Psoas muscle (tissue), 7 donors: ENCODE measurements at regions not wholly inside any gene's neighbourhood (a gene's known extent, or its start where the extent isn't known, plus 50 kb on each side); places are given as distances from the start of the nearest gene placed in this dataset.

Experiments
- ATAC-seq, 4 donors: fragments of 200-7000 bp; cut with Tn5 transposase; one replicate each; pipeline ENCODE4 v1.9.1; 2020; ENCODE audit warnings: moderate library complexity in 3 of 4, mild to moderate bottlenecking in 2 of 4
- DNase-seq, 2 donors: peaks; one replicate each; pipeline ENCODE4 v3.0.0-alpha.2; 2020
- H3K27ac ChIP-seq: fragments of 200-600 bp; one replicate; pipeline ENCODE4 v1.8.0; 2022
- H3K27me3 ChIP-seq, 3 donors: fragments of 200-600 bp in 1 of 3; one replicate each; pipeline versions ENCODE4 v1.6.1 to v1.8.0; 2013 to 2022; ENCODE audit warnings: low read length in 2 of 3, mild to moderate bottlenecking in 2 of 3, moderate library complexity in 1 of 3; ENCODE audit not compliant: insufficient read depth in 3 of 3
- H3K36me3 ChIP-seq, 2 donors: fragments of 200-600 bp in 1 of 2; one replicate each; pipeline versions ENCODE4 v1.6.1 to v1.8.0; 2013 to 2022; ENCODE audit warnings: low read depth in 1 of 2, mild to moderate bottlenecking in 1 of 2, moderate library complexity in 1 of 2; ENCODE audit not compliant: insufficient read depth in 1 of 2
- H3K4me1 ChIP-seq: fragments of 200-600 bp; one replicate; pipeline ENCODE4 v1.8.0; 2022
- H3K4me3 ChIP-seq: fragments of 200-600 bp; one replicate; pipeline ENCODE4 v1.8.0; 2022; ENCODE audit warnings: mild to moderate bottlenecking
- H3K9me3 ChIP-seq: fragments of 200-600 bp; one replicate; pipeline ENCODE4 v1.8.0; 2022
- CTCF ChIP-seq: fragments of 200-600 bp; IDR thresholded peaks from one replicate; pipeline ENCODE4 v1.8.0; 2022; ENCODE audit warnings: antibody characterized with exemption
- WGBS, 3 donors: extraction: QIAGEN DNeasy Blood & Tissue Kit; methylation state at CpG; one replicate each; pipeline versions ENCODE4 v1.1.6 to v1.1.7; 2013; 5-methylcytosine and 5-hydroxymethylcytosine counted together
- intact Hi-C, 2 donors: fragments of 100-400 bp; cut with DNase I; formaldehyde crosslinking; loops; one replicate each; pipeline versions ENCODE4 v1.11.0 to v1.14.2; 2022
- donor health status: healthy with polysubstance abuse.
- donor health status: DM: no; HTN: no; CAD: no; lungs with moderate emphysema.
- donor health status: Bipolar disorder and iron deficiency.
- donor health status: healthy.
- donor health status: DM: yes; HTN: yes; CAD: no.
- donor health status: DM: no; HTN: no; CAD: no.
- donor health status: DM: yes; HTN: yes; CAD: no.

- 59 to 66% (median 60%) methylated on average over 9 of the region's 9 CpGs for WGBS, 3 donors
- no peaks in the 10 kb centered on the region for H3K4me1 ChIP-seq
- H3K27ac ChIP-seq, result no peak overlapping the region
- ATAC-seq (no peak), DNase-seq (no peak)
- no peaks in the 10 kb centered on the region for H3K27me3 ChIP-seq
- no peak for TF ChIP-seq CTCF
- H3K36me3 ChIP-seq, result no peaks in the 10 kb centered on the region
- H3K9me3 ChIP-seq, result no peaks in the 10 kb centered on the region
- no peak overlapping the region for H3K4me3 ChIP-seq
- intact Hi-C loops, result no loop called here
Measured at GRCh38 chr10:121293110-121293509, 305.1 kb downstream of the FGFR2 start.

DNA sequence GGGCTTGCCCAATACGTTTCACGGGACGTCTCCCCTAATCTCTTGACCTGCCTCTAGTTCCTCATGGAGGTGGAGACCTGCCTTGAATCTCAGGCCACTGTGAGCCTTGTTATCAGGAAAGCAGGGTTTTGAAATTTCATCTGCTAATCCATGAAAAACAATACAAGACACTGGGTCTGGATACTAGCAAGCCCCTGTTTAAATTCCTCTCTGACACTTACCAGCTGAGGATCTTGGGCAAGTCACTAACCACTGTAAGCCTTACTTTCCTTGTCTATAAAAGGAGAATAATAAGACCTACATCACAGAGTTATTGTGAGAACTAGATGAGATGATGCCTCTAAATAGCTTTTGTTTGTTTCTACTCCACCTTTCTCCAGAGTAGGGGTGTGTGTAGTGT is 303.6 kb downstream of the FGFR2 start:
- H3K9me3 ChIP-seq, result no peaks in the 10 kb centered on the region
- WGBS, 3 donors, result 62 to 72% (median 68%) methylated on average over 3 of the region's 3 CpGs
- H3K27me3 ChIP-seq, result no peaks in the 10 kb centered on the region
- H3K4me3 ChIP-seq, result no peak overlapping the region
- H3K27ac ChIP-seq, result no peak overlapping the region
- intact Hi-C loops, result no loop called here
- H3K4me1 ChIP-seq, result no peaks in the 10 kb centered on the region
- ATAC-seq, result no peak
- H3K36me3 ChIP-seq, result no peaks in the 10 kb centered on the region
- TF ChIP-seq CTCF, result no peak
- DNase-seq, result no peak

GRCh38 chr10:121296378-121296777 is 301.9 kb downstream of the FGFR2 start:
- Histone ChIP-seq H3K27me3 (peaks cover 0 to 4% (median 0%) of the 10 kb centered on the region in 3 donors), H3K27ac (no peak overlapping the region), H3K4me3 (no peak overlapping the region), H3K4me1 (no peaks in the 10 kb centered on the region), H3K36me3 (no peaks in the 10 kb centered on the region), H3K9me3 (no peaks in the 10 kb centered on the region)
- WGBS, 3 donors, result 75 to 79% (median 78%) methylated on average over 2 of the region's 2 CpGs
- intact Hi-C loops, result no loop called here
- TF ChIP-seq CTCF, result no peak
- DNase-seq (no peak), ATAC-seq (no peak)

DNA sequence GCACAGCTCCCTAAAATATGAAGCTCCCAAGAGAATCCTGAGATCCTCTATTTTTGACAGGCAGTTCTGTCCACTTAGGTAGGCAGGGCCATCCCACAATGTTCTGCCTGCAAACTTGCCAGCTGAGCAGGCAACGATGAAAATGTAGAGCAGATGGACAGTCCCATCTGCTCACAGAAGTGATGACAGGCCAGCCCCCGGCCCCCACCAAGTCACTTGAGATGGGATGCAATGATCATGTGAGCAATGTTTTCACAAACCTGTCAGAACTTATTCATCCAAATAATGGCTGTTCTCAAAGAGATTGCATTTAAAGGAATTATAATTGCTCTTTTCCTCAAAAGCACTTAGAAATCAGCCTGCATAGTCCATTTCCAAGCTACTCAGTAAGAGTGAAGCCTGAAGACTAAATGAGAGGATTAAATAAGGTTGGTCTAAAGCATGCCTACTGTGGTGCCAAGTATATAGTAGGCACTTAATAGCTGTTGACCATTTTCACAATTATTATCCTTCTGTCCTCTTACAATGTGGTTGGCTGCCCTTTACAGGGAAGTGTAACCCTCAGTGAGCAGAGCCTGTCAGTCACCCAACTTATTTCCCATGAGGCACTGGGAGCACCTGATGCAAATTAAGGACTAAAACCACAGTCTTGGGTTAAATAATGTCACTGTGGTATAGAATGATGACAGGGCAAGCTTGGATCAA is 301.2 kb downstream of the FGFR2 start:
- Histone ChIP-seq H3K4me3 (no peak overlapping the region), H3K27me3 (peaks cover 0 to 4% (median 0%) of the 10 kb centered on the region in 3 donors), H3K27ac (no peak overlapping the region), H3K36me3 (no peaks in the 10 kb centered on the region), H3K9me3 (no peaks in the 10 kb centered on the region), H3K4me1 (no peaks in the 10 kb centered on the region)
- DNase-seq (no peak), ATAC-seq (no peak)
- TF ChIP-seq CTCF, result no peak
- WGBS, 3 donors, result 29 to 39% (median 31%) methylated on average over 2 of the region's 2 CpGs
- intact Hi-C loops, result no loop called here

DNA sequence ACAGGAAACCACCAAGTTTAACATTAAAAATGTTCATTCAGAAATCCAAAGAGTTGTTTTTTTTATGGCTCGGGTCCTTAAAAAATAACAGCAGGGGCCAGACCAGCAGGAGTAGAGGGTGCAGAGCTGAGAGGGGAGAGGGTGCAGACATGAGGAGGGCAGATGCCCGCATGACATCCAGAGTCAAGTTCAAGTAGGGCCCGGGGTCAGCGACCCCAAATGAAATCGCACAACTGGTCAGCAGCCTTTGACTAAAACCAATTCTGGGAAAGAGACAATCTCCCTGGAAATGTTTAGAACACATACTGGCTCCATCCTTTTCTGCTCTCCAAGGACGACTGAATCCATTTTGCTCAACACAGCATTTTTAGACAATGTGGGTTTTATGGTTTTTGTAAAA is 297.5 kb downstream of the FGFR2 start:
- H3K4me3 ChIP-seq, result no peak overlapping the region
- H3K9me3 ChIP-seq, result no peaks in the 10 kb centered on the region
- H3K27me3 ChIP-seq, result peaks cover 0 to 4% (median 0%) of the 10 kb centered on the region in 3 donors
- no peak for TF ChIP-seq CTCF
- intact Hi-C loops, result no loop called here
- H3K4me1 ChIP-seq, result no peaks in the 10 kb centered on the region
- no peak overlapping the region for H3K27ac ChIP-seq
- DNase-seq (no peak), ATAC-seq (no peak)
- H3K36me3 ChIP-seq, result no peaks in the 10 kb centered on the region
- 82 to 84% (median 84%) methylated on average over 6 of the region's 6 CpGs for WGBS, 3 donors
